ENCODE measurements at regions not wholly inside any gene's neighbourhood (a gene's known extent, or its start where the extent isn't known, plus 50 kb on each side); places are given as distances from the start of the nearest gene placed in this dataset.

GRCh38 chr13:40084934-40085333 lies 429.5 kb downstream of the COG6 start:
- no peak for TF ChIP-seq CTCF (IDR thresholded peaks at IDR 0.05; ENCODE audit: insufficient read depth, low read depth, low read length)
- no peak for TF ChIP-seq EZH2 (IDR thresholded peaks at IDR 0.05; ENCODE audit: insufficient read depth, low read length)

All from astrocyte (in vitro differentiated cells and primary cell).